ENCODE measurements at regions not wholly inside any gene's neighbourhood (a gene's known extent, or its start where the extent isn't known, plus 50 kb on each side); places are given as distances from the start of the nearest gene placed in this dataset.

GRCh38 chr1:36675106-36675505 is 192.4 kb upstream of the CSF3R start:
- H3K14ac ChIP-seq (ENCODE audit: insufficient read length) = no peak overlapping the region
- H3K9me3 ChIP-seq (ENCODE audit: insufficient read depth in 2 of 2, low read depth in 1 of 2, low read length in 1 of 2) = no peaks in the 10 kb centered on the region
- H3K4me1 ChIP-seq (replicated peaks in 1 of 4; ENCODE audit: control insufficient read depth in 3 of 4, insufficient read depth in 4 of 4, low read length in 3 of 4) = peaks cover 3 to 7% (median 5%) of the 10 kb centered on the region in 4 experiments; a peak in 5 of 7 replicates
- no peak overlapping the region for H4K8ac ChIP-seq (ENCODE audit: extremely low read depth, insufficient read depth, low read length)
- no peak overlapping the region for H3K4ac ChIP-seq (replicated peaks; ENCODE audit: insufficient read length, low read depth, low read length)
- no peak overlapping the region for H3K4me2 ChIP-seq (ENCODE audit: insufficient read depth in 1 of 2, low read depth in 2 of 2, low read length in 2 of 2)
- H2BK15ac ChIP-seq (ENCODE audit: low read length) = peak overlapping the region; percentile 48; the same call in 1 of the 2 replicates
- no peak overlapping the region for H2BK120ac ChIP-seq (replicated peaks; ENCODE audit: low read depth, low read length)
- 94% methylated on average over 3 of the region's 3 CpGs; no CpG with 5 or more reads in 1 of the 2 experiments for WGBS, 2 experiments (ENCODE audit: extremely low coverage in 1 of 2, insufficient coverage in 1 of 2, insufficient read length in 1 of 2, insufficient replicate concordance in 2 of 2, low coverage in 1 of 2, low lambda C conversion rate in 2 of 2, missing lambda C conversion rate in 1 of 2)
- no peak overlapping the region for H4K5ac ChIP-seq (ENCODE audit: insufficient read length, low read depth, low read length)
- no peak overlapping the region for H2AK5ac ChIP-seq (ENCODE audit: low read depth, low read length)
- no peak for FAIRE-seq
- POLR2A ChIA-PET (ENCODE audit: partially characterized antibody) = no interaction called here
- no peaks in the 10 kb centered on the region for H3K23me2 ChIP-seq (ENCODE audit: low read depth, low read length)
- peaks cover 0 to 1% (median 0%) of the 10 kb centered on the region in 4 experiments; a peak in 3 of 7 replicates for H3K27me3 ChIP-seq (replicated peaks in 1 of 4; ENCODE audit: control insufficient read depth in 3 of 4, extremely low read depth in 1 of 4, insufficient read depth in 3 of 4, low read length in 3 of 4)
- no peak for DNase-seq (ENCODE audit: low read depth in 1 of 2, low spot score in 2 of 2)
- H4K91ac ChIP-seq (replicated peaks; ENCODE audit: insufficient read length, low read length) = no peak overlapping the region
- H3K9ac ChIP-seq (replicated peaks in 1 of 4; ENCODE audit: extremely low read depth in 1 of 4, low read depth in 3 of 4, low read length in 3 of 4) = no peak overlapping the region
- H3K27ac ChIP-seq (ENCODE audit: low read depth, low read length) = no peak overlapping the region
- H3K4me3 ChIP-seq (ENCODE audit: extremely low read depth in 1 of 4, insufficient read depth in 2 of 4, low read depth in 3 of 4, low read length in 4 of 4) = no peak overlapping the region
- H3K56ac ChIP-seq (replicated peaks; ENCODE audit: insufficient read length, low read depth, low read length) = no peak overlapping the region
- no peak overlapping the region for H2BK5ac ChIP-seq (ENCODE audit: low read depth, low read length)
- H3K18ac ChIP-seq (ENCODE audit: extremely low read depth, low read length) = no peak overlapping the region
- 0 out of 2 replicates have a peak overlapping the region, but pooled peaks have one; percentile 15 for H2BK20ac ChIP-seq (ENCODE audit: low read length)
- no peaks in the 10 kb centered on the region for H4K20me1 ChIP-seq (replicated peaks in 1 of 2; ENCODE audit: control insufficient read depth in 1 of 2, insufficient read depth in 2 of 2, low read length in 2 of 2)
- no peaks in the 10 kb centered on the region for H3K36me3 ChIP-seq (ENCODE audit: control insufficient read depth in 2 of 4, insufficient read depth in 4 of 4, low read length in 3 of 4)
- no peak overlapping the region for H3K23ac ChIP-seq (ENCODE audit: insufficient read length)
- H2AFZ ChIP-seq (ENCODE audit: low read length) = no peak overlapping the region
- CTCF ChIA-PET (ENCODE audit: partially characterized antibody) = interaction anchor here (0.6 to 6.0 kb wide), 8 partner anchors 15 to 354 kb away, joined by 3 to 26 read pairs (median 4); no protein-coding TSS in a partner anchor
- no peak overlapping the region for H2BK12ac ChIP-seq (ENCODE audit: low read depth, low read length)
- H3K79me2 ChIP-seq (ENCODE audit: control insufficient read depth in 1 of 2, insufficient read depth in 2 of 2, low read length in 2 of 2) = no peaks in the 10 kb centered on the region
- H3K79me1 ChIP-seq (ENCODE audit: low read depth, low read length) = no peaks in the 10 kb centered on the region
- TF ChIP-seq TBP (IDR thresholded peaks at IDR 0.05; ENCODE audit: low read depth, low read length) (no peak), NRF1 (IDR thresholded peaks at IDR 0.05; ENCODE audit: low read depth, low read length) (no peak)

All from H1 (cell line).